ENCODE measurements at regions not wholly inside any gene's neighbourhood (a gene's known extent, or its start where the extent isn't known, plus 50 kb on each side); places are given as distances from the start of the nearest gene placed in this dataset.

- ChIA-PET POLR2A (no interaction called here), CTCF (no interaction called here)
- Histone ChIP-seq H3K4me3 (ENCODE audit: low read depth, low read length) (no peak overlapping the region), H3K9me3 (no peaks in the 10 kb centered on the region), H3K27me3 (replicated peaks; ENCODE audit: control insufficient read depth, insufficient read depth, low read length) (no peaks in the 10 kb centered on the region), H3K36me3 (ENCODE audit: control insufficient read depth, insufficient read depth, low read length) (no peaks in the 10 kb centered on the region), H3K4me1 (no peaks in the 10 kb centered on the region)
- no peaks in the 10 kb centered on the region for H3K36me3 Mint-ChIP-seq (ENCODE audit: insufficient read depth, unreplicated experiment)
- H3K9me3 Mint-ChIP-seq (ENCODE audit: unreplicated experiment) = no peaks in the 10 kb centered on the region
- H3K4me3 Mint-ChIP-seq (ENCODE audit: unreplicated experiment) = no peak overlapping the region
- intact Hi-C loops (cut with micrococcal nuclease; ENCODE audit: unreplicated experiment) = no loop called here
- no peak for DNase-seq
- H3K4me1 Mint-ChIP-seq (ENCODE audit: low read depth, unreplicated experiment) = no peaks in the 10 kb centered on the region
- no peaks in the 10 kb centered on the region for H3K27me3 Mint-ChIP-seq (ENCODE audit: insufficient read depth, unreplicated experiment)
- no peak overlapping the region for H3K27ac Mint-ChIP-seq (ENCODE audit: unreplicated experiment)
- no peak for TF ChIP-seq CTCF (IDR thresholded peaks at IDR 0.05; ENCODE audit: insufficient read depth in 1 of 2, low read depth in 1 of 2, low read length in 1 of 2, severe bottlenecking in 1 of 2, unreplicated experiment in 1 of 2)
- no TSS peak for BruUV-seq (replicated peaks)
Measured at GRCh38 chr1:79431340-79431739, 424.8 kb upstream of the ADGRL4 start.

GRCh38 chr1:79430437-79430836 lies 423.9 kb upstream of the ADGRL4 start:
- H3K27me3 Mint-ChIP-seq (ENCODE audit: insufficient read depth, unreplicated experiment) = no peaks in the 10 kb centered on the region
- H3K4me3 Mint-ChIP-seq (ENCODE audit: unreplicated experiment) = no peak overlapping the region
- ChIA-PET POLR2A (no interaction called here), CTCF (no interaction called here)
- no peaks in the 10 kb centered on the region for H3K9me3 Mint-ChIP-seq (ENCODE audit: unreplicated experiment)
- H3K4me1 ChIP-seq = no peaks in the 10 kb centered on the region
- H3K36me3 ChIP-seq (ENCODE audit: control insufficient read depth, insufficient read depth, low read length) = no peaks in the 10 kb centered on the region
- intact Hi-C loops (cut with micrococcal nuclease; ENCODE audit: unreplicated experiment) = no loop called here
- DNase-seq = no peak
- no peaks in the 10 kb centered on the region for H3K27me3 ChIP-seq (replicated peaks; ENCODE audit: control insufficient read depth, insufficient read depth, low read length)
- no peak overlapping the region for H3K27ac Mint-ChIP-seq (ENCODE audit: unreplicated experiment)
- H3K4me1 Mint-ChIP-seq (ENCODE audit: low read depth, unreplicated experiment) = no peaks in the 10 kb centered on the region
- no peak overlapping the region for H3K4me3 ChIP-seq (ENCODE audit: low read depth, low read length)
- no peak for TF ChIP-seq CTCF (IDR thresholded peaks at IDR 0.05; ENCODE audit: insufficient read depth in 1 of 2, low read depth in 1 of 2, low read length in 1 of 2, severe bottlenecking in 1 of 2, unreplicated experiment in 1 of 2)
- no peaks in the 10 kb centered on the region for H3K9me3 ChIP-seq
- BruUV-seq (replicated peaks) = no TSS peak
- H3K36me3 Mint-ChIP-seq (ENCODE audit: insufficient read depth, unreplicated experiment) = no peaks in the 10 kb centered on the region

GRCh38 chr1:79422726-79423125 lies 416.2 kb upstream of the ADGRL4 start:
- POLR2A ChIA-PET = no interaction called here
- no peak overlapping the region for H3K4me3 ChIP-seq (ENCODE audit: low read depth, low read length)
- no peaks in the 10 kb centered on the region for H3K36me3 ChIP-seq (ENCODE audit: control insufficient read depth, insufficient read depth, low read length)
- no TSS peak for BruUV-seq (replicated peaks)
- TF ChIP-seq CTCF (IDR thresholded peaks at IDR 0.05; ENCODE audit: insufficient read depth in 1 of 2, low read depth in 1 of 2, low read length in 1 of 2, severe bottlenecking in 1 of 2, unreplicated experiment in 1 of 2) = no peak
- Mint-ChIP-seq H3K36me3 (ENCODE audit: insufficient read depth, unreplicated experiment) (no peaks in the 10 kb centered on the region), H3K4me1 (ENCODE audit: low read depth, unreplicated experiment) (no peaks in the 10 kb centered on the region), H3K27me3 (ENCODE audit: insufficient read depth, unreplicated experiment) (no peaks in the 10 kb centered on the region), H3K9me3 (ENCODE audit: unreplicated experiment) (no peaks in the 10 kb centered on the region), H3K27ac (ENCODE audit: unreplicated experiment) (no peak overlapping the region), H3K4me3 (ENCODE audit: unreplicated experiment) (no peak overlapping the region)
- H3K4me1 ChIP-seq = no peaks in the 10 kb centered on the region
- intact Hi-C loops (cut with micrococcal nuclease; ENCODE audit: unreplicated experiment) = no loop called here
- no peaks in the 10 kb centered on the region for H3K9me3 ChIP-seq
- CTCF ChIA-PET = no interaction called here
- DNase-seq = no peak
- no peaks in the 10 kb centered on the region for H3K27me3 ChIP-seq (replicated peaks; ENCODE audit: control insufficient read depth, insufficient read depth, low read length)

Data from Caco-2 (cell line).